GM03348 (cell line): ENCODE measurements at regions not wholly inside any gene's neighbourhood (a gene's known extent, or its start where the extent isn't known, plus 50 kb on each side); places are given as distances from the start of the nearest gene placed in this dataset.

Experiments used
- DNase-seq: peaks from one replicate; pipeline ENCODE4 v3.0.0; 2012; ENCODE audit warnings: low spot score

GRCh38 chr7:22676385-22676784, 50.6 kb upstream of the IL6 start:
- DNase-seq: no peak

- DNase-seq: no peak
Measured at GRCh38 chr7:22675917-22676343, 51.1 kb upstream of the IL6 start.

- DNase-seq: no peak
Measured at GRCh38 chr7:22675421-22675820, 51.6 kb upstream of the IL6 start.

DNA sequence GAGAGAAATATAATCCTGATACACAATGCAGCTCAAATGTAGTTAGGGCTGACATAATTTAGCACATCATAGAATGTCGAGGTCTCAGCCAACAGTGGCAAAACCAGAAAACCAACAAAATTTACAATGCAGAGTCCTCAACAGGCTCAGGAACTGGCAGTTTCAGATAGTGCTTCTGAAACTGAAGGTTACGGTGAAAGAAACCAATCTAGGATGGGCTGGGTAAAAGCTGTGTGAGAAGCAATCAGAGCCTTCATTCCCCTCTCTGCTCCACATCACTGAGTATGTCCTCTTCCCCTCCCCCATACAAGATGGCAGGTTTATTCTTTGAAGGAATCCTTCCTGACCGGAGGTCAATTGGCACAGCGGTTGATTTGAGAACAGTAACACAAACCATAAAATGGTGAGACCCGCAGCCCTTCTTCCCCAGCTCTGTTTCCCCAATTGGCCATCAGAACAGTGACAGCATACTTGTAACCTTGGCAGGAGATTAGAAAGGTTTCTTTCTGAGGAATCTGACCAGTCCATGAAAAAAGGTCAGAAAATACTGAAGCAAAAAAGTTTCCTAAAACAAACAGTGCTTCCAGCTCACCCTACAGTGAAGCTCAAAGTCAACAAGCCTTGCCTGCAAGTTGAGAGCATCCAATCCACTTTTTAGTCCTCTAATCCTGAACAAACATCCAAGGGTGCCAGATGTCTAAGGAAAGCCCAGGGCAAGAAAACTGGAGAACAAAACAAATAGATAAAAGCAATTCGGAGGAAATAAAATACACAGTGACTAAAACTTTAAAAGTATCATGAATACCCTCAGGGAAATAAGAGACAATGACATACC, 53.9 kb upstream of the IL6 start:
- no peak for DNase-seq

GRCh38 chr7:22671177-22671879, 55.7 kb upstream of the IL6 start:
- DNase-seq: peak; percentile 23

DNA sequence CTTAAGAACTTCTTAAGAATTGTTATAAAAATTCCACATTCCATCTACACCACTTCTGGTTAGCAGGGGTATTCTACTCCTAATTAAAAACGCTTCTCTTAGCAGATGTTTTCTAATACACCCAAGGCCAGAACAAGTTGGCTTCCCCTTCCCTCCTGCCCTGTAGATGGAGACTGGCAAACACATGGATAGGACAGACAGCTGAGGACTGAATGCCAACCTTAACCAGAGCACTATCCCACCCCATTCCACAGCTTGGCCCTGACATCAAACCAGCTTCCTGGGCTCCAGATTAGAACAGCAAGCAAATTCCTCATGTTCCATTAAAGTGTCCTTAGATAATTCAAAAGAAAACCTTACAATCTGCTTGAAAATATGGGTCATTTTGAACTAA, 56.6 kb upstream of the IL6 start:
- DNase-seq: peak; percentile 38

DNA sequence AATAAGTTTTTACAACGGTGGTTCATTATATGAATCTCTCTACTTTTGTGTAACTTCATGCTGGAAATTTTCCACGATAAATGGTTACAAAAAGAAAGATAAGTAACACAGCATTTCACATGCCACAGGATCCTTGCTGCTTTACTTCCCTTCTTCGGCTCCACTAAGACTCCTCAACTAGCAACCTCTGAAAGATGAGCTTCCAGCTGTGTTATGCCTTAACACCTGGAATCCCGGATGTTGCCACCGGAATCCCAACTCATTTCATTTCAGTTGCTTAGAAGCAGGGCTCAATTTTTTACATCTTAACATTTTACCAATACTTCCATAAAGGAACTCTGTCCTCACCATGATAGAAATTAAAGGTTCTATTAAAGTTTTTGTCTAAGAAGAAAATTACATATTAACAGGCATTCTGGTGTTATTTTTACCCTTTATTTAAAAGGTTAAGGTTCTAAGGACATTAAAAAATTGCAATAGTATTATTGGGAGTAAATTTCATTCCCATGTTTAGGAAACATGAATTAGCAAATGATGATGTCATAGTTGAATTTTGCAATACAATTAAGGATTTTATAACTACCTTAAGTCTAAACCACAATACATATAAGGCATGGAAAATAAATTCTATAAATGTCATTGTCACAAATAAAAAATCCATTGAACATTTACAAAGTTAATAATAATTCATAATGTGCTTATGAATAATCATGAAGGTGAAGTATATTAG, 57.1 kb upstream of the IL6 start:
- DNase-seq: no peak

GRCh38 chr7:22668971-22669401, 58.0 kb upstream of the IL6 start:
- DNase-seq: no peak

GRCh38 chr7:22667562-22668239, 59.3 kb upstream of the IL6 start:
- DNase-seq: no peak

- no peak for DNase-seq
Measured at GRCh38 chr7:22667187-22667561, 59.8 kb upstream of the IL6 start.

- DNase-seq: no peak
Measured at GRCh38 chr7:22666732-22667131, 60.3 kb upstream of the IL6 start.

- no peak for DNase-seq
Measured at GRCh38 chr7:22665923-22666322, 61.1 kb upstream of the IL6 start.

DNA sequence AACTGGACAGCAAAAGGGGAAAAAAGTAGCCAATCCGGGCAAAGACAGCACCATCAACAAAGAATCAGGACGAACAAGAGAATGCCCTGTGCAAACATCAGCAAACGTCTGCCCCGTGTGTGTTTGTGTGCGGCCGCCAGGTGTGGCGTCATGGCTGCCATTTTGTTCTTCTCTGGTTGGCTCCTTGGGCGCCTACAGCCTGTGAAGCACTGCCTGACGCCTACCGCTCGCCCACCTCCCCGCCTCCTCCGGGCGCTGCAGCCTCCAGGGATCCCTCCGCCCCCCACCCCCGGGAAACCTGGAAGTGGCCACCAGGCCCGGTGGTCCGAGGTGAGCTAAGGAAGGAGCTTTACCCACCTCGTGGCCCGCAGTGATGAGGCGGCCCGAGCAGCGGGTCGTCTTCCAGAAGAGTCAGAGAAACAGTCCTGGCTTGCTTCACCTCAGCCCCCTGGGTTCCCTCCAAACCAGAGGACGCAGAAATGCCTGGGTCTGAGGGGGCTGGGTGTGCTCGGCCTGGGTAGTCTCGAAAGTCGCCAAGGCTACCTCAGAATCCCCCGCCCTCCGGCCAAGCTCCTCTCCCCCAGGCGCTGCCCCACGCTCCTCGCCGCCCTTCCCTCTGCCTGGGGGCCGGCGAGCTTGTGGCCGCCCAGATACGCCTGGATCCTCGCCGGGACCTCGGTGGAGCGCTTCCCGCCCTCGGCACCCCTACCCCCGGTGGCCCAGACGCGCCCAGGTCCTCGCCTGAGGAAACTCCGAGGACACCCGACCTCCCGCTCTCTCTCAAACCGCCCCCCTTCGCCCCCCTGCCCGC, 61.8 kb upstream of the IL6 start:
- no peak for DNase-seq

DNA sequence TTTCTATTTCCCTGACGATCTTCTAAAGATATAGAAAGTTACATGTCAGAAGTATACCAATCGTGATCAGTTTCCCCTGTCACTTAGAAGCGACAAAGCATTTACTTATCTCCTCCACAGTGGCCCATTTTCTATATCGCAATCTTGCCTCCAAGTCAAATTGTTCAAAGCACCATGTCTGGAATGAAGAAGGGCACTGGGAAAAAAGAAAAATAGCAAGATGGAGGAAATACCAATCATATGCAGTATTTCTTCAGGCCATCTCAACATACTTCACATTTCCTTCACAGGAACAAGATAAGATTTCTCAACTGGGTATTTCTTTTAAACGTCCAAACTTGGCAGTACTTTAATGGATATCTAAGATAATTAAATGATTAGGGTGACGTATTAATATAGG, 63.3 kb upstream of the IL6 start:
- no peak for DNase-seq

GRCh38 chr7:22663357-22663718, 63.7 kb upstream of the IL6 start:
- peak; percentile 72 for DNase-seq

DNA sequence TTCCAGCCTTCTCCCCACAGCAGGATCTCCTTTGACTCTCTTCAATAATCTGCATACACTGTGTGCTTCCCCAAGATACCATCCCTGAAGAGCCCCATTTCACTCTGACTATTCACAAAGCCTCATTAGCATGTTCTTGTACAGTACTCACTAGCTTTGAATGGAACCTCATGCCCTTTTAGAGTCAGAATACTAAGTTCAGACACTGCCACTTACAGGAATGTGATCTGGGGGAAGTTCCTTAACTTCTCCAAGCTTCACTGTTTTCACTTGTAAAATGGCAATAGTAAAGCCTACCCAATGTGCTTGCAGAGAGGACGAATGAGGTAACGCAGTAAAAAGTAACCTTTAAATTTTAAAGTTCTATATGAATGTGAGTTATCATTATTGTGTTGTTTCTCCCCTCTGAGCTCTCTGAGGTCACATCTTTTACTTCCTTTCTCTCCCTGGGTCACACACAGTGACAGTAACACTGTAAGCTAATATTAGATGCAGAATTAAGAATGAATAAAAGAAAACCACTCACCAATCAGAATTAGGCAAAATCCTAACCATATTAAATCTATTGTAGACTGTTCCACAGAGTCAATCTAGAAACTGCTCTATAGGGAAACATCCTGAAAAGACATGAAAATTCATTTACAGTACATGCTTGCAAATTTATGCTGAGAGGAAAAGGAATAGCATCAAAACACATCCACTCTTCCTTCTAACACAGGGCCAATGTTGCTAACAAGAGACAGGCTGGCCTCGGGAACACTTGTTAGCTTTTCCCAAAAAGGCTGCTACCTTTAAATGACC, 64.2 kb upstream of the IL6 start:
- DNase-seq: no peak

- no peak for DNase-seq
Measured at GRCh38 chr7:22662036-22662435, 65.0 kb upstream of the IL6 start.

DNA sequence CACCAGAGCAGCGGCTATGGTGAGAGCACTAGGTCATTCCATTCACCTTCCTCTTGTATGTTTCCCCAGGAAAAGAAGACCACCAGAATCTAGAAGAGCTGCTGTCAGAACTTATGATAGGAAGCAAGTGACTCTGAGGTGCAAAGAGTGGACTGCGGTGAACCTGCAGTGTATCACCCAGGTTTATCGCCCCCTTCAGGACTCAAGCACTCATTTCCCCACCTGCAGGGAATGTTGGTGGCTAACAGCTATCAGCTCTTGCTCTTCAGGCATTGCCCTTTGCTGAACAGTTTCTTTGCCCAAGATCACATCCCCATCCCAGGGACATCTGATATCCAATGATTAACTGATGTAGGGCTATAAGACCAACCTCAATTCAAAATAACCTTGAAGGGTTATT, 66.3 kb upstream of the IL6 start:
- no peak for DNase-seq

GRCh38 chr7:22660293-22660692, 66.7 kb upstream of the IL6 start:
- DNase-seq: no peak

- no peak for DNase-seq
Measured at GRCh38 chr7:22659741-22660140, 67.3 kb upstream of the IL6 start.

DNA sequence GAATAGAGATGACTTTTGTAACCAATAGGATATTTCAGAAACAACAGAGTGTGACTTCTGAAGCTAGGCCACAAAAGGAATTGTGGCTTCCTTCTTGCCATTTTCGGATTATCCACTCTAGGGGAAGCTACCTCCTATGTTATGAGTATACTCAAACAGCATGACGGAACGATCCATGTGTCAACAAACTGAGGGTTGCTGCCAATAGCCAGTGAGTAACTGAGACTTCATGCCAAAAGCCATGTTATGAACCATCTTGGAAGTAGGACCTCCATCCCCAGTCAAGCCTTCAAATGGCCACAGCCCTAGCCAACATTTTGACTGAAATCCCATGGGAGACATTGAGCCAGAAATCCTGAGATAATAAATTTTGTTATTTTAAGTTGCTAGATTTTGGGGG, 69.0 kb upstream of the IL6 start:
- no peak for DNase-seq
